ENCODE measurements at regions not wholly inside any gene's neighbourhood (a gene's known extent, or its start where the extent isn't known, plus 50 kb on each side); places are given as distances from the start of the nearest gene placed in this dataset.
"Not testable (repeated sequence)": the region's sequence is repeated elsewhere in the genome, so short reads cannot be mapped to it uniquely, and the experiment has no call there.

DNA sequence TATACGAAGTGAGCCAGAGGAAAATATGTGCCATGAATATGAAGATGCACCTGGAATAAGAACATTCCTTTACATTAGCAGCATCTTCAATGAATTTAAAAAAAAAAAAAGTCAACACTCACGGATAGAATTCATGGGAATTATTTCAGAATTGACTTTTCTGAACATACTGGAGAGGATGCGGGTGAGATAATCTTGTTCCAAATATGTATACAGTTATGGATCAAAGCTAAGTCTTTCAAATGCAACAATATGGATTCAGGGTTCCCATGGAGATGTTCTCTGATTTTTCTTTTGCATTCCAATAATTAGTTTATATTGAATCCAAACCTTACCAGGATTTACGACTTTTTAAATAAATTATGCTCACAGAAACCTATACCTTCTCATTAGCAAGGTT lies 1660.7 kb downstream of the SLITRK1 start:
- Histone ChIP-seq H3K36me3 (ENCODE audit: insufficient read depth, low read length) (no peaks in the 10 kb centered on the region), H3K4me1 (ENCODE audit: control insufficient read depth, insufficient read depth, low read length) (no peaks in the 10 kb centered on the region), H3K9me3 (replicated peaks; ENCODE audit: low read length) (peaks cover 2% of the 10 kb centered on the region), H3K9ac (ENCODE audit: low read depth, low read length) (no peak overlapping the region), H3K4me2 (ENCODE audit: low read length) (no peak overlapping the region), H3K4me3 (ENCODE audit: low read length) (no peak overlapping the region), H3K27me3 (ENCODE audit: control insufficient read depth, insufficient read depth, low read length) (no peaks in the 10 kb centered on the region)

DNA sequence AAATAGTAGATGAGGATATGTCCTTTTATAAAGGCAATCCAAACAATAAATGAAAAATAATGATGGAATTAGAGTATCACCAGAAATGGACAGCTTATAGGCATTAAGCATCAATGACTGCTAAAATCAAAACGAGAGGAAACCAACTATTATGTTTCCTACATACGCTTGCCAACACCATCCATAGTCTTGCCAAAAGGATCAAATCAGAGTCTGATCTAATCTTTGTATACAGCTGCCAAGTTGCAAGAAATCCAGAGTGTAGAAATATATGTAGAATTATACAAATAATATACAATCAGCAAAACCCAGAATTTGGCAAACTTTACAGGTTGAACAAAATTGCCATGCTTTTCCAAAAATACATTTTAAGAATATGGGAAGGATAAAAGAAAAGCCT lies 1661.6 kb downstream of the SLITRK1 start:
- no peaks in the 10 kb centered on the region for H3K4me1 ChIP-seq (ENCODE audit: control insufficient read depth, insufficient read depth, low read length)

DNA sequence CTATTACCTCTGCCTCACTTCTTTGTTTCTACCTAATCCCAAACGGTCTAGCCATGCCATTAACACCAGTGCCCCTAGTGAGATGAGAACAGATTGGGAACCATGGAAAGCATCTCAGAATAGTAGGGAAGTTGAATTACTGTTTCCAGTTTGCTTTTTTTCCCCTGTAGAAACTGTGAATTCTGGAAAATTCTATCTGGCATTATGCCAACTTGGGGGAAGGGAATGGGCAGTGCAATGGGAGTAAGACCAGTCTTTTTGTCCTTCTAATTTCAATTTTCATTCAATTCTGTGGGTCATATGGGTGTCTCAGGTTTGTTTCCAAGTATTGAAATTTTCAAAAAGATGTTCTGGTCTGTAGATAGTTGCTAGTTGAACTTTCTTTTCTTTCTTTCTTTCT lies 1666.1 kb downstream of the SLITRK1 start:
- Histone ChIP-seq H3K4me2 (ENCODE audit: low read length) (no peak overlapping the region), H3K4me1 (ENCODE audit: control insufficient read depth, insufficient read depth, low read length) (no peaks in the 10 kb centered on the region), H3K36me3 (ENCODE audit: insufficient read depth, low read length) (no peaks in the 10 kb centered on the region), H3K27me3 (ENCODE audit: control insufficient read depth, insufficient read depth, low read length) (no peaks in the 10 kb centered on the region), H3K4me3 (ENCODE audit: low read length) (no peak overlapping the region), H3K9ac (ENCODE audit: low read depth, low read length) (no peak overlapping the region), H3K9me3 (replicated peaks; ENCODE audit: low read length) (peaks cover 2% of the 10 kb centered on the region)

More for the DNA sequence above, 1661.6 kb downstream of the SLITRK1 start:
- H3K36me3 ChIP-seq (ENCODE audit: insufficient read depth, low read length): no peaks in the 10 kb centered on the region
- H3K4me3 ChIP-seq (ENCODE audit: low read length): no peak overlapping the region
- H3K9me3 ChIP-seq (replicated peaks; ENCODE audit: low read length): peaks cover 2% of the 10 kb centered on the region
- H3K27me3 ChIP-seq (ENCODE audit: control insufficient read depth, insufficient read depth, low read length): no peaks in the 10 kb centered on the region
- H3K4me2 ChIP-seq (ENCODE audit: low read length): no peak overlapping the region
- no peak overlapping the region for H3K9ac ChIP-seq (ENCODE audit: low read depth, low read length)

DNA sequence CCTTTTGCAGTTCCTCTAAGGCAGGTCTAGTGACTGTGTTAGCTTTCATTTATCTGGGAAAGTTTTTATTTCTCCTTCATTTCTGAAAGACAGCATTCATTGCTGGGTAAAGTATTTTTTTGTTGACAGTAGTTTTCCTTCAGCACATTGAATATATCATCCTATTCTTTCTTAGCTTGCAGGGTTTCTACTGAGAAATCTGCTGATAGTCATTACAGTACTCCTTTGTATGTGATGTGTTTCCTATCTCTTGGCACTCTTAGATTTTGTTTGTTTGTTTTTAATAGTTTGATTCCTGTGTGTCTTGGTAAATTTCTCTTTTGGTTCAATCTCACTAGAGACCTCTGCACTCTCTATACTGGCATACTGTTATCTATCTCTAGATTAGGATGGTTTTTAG lies 1667.9 kb downstream of the SLITRK1 start:
- Histone ChIP-seq H3K36me3 (ENCODE audit: insufficient read depth, low read length) (no peaks in the 10 kb centered on the region), H3K4me1 (ENCODE audit: control insufficient read depth, insufficient read depth, low read length) (no peaks in the 10 kb centered on the region), H3K4me2 (ENCODE audit: low read length) (no peak overlapping the region), H3K27me3 (ENCODE audit: control insufficient read depth, insufficient read depth, low read length) (no peaks in the 10 kb centered on the region), H3K9me3 (replicated peaks; ENCODE audit: low read length) (no peaks in the 10 kb centered on the region), H3K4me3 (ENCODE audit: low read length) (no peak overlapping the region), H3K9ac (ENCODE audit: low read depth, low read length) (no peak overlapping the region)

DNA sequence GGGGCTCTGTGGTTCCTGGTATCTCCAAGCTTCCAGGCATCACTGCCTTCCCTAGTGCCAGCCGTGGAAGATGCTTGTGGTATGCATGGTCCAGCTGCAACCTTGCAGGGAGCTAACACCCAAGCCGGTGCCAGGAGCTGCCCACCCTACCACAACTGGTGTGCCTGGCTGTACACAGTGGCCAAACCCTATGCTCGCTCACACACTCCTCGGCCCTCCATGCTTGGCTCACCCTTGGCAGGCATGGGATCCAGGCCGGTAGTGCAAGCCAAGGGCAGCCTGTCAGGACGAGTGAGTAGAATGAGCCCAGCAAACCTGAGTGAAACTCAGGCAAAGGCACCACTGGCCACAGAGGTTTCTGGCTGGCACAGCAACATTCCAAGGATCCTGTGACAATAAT lies 1676.0 kb downstream of the SLITRK1 start:
- no peak overlapping the region for H3K9ac ChIP-seq (ENCODE audit: low read depth, low read length)
- H3K36me3 ChIP-seq (ENCODE audit: insufficient read depth, low read length): no peaks in the 10 kb centered on the region
- no peak overlapping the region for H3K4me2 ChIP-seq (ENCODE audit: low read length)
- peaks cover 2% of the 10 kb centered on the region for H3K9me3 ChIP-seq (replicated peaks; ENCODE audit: low read length)
- H3K4me3 ChIP-seq (ENCODE audit: low read length): no peak overlapping the region
- H3K27me3 ChIP-seq (ENCODE audit: control insufficient read depth, insufficient read depth, low read length): no peaks in the 10 kb centered on the region
- no peaks in the 10 kb centered on the region for H3K4me1 ChIP-seq (ENCODE audit: control insufficient read depth, insufficient read depth, low read length)

DNA sequence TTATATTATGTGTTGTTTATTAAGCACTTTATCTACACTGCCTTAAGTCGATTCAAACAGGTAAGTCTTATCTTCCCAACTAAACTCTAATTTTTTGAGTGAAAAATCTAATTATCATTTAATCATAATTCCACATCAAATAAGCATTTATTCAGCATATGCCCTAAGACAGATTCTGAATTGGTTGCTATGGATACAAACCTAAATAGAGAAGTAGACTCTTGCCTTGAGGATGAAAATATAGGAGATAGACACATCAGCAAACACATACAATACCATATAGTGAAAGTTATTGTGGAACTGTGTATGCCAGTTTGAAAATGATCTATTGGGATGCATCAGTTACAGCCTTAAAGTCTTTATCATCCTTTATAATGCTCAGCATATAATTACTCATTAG lies 1679.9 kb downstream of the SLITRK1 start:
- H3K36me3 ChIP-seq (ENCODE audit: insufficient read depth, low read length): no peaks in the 10 kb centered on the region
- H3K4me3 ChIP-seq (ENCODE audit: low read length): no peak overlapping the region
- H3K4me2 ChIP-seq (ENCODE audit: low read length): no peak overlapping the region
- no peaks in the 10 kb centered on the region for H3K4me1 ChIP-seq (ENCODE audit: control insufficient read depth, insufficient read depth, low read length)
- no peaks in the 10 kb centered on the region for H3K27me3 ChIP-seq (ENCODE audit: control insufficient read depth, insufficient read depth, low read length)
- H3K9me3 ChIP-seq (replicated peaks; ENCODE audit: low read length): peaks cover 2% of the 10 kb centered on the region
- no peak overlapping the region for H3K9ac ChIP-seq (ENCODE audit: low read depth, low read length)

DNA sequence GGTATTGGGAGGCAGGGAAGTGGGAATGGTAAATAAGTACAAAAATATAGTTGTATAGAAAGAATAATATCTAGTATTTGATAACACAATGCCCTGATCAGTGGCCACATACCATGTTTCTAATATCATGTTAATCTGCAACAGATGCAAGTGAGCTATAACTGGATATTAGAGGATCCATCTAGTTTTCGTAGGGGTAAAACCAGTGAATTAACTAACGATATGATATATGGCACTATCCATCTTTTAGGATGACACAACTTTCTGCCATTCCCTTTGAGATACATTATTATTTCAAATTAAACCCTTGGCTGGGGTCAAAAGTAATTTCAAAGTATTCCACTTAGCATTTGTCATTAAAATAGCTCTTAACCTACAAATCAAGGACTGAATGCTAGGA lies 1686.2 kb downstream of the SLITRK1 start:
- Histone ChIP-seq H3K4me3 (ENCODE audit: low read length) (no peak overlapping the region), H3K36me3 (ENCODE audit: insufficient read depth, low read length) (no peaks in the 10 kb centered on the region), H3K4me1 (ENCODE audit: control insufficient read depth, insufficient read depth, low read length) (no peaks in the 10 kb centered on the region)

DNA sequence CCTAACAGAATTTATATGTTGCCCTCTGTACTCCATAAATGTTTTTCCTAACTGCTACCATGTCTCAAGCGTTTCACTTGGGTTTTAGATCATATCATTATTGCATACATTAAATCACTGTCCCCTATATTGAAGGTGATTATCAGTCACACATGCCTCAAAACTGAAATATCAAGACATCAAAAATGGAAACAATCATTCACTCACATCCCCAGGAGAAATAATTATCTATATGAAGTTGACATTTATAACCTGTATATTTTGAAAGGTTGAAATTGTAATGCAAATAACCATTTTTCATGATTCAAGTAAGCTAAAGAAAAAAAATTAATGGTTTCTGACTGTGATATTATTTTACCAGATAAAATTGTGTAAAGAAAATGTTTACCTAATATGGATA lies 1695.0 kb downstream of the SLITRK1 start:
- H3K9me3 ChIP-seq (replicated peaks; ENCODE audit: low read length): peaks cover 9% of the 10 kb centered on the region
- no peak overlapping the region for H3K4me3 ChIP-seq (ENCODE audit: low read length)
- no peak overlapping the region for H3K9ac ChIP-seq (ENCODE audit: low read depth, low read length)
- H3K27me3 ChIP-seq (ENCODE audit: control insufficient read depth, insufficient read depth, low read length): no peaks in the 10 kb centered on the region
- no peaks in the 10 kb centered on the region for H3K36me3 ChIP-seq (ENCODE audit: insufficient read depth, low read length)
- no peak overlapping the region for H3K4me2 ChIP-seq (ENCODE audit: low read length)
- no peaks in the 10 kb centered on the region for H3K4me1 ChIP-seq (ENCODE audit: control insufficient read depth, insufficient read depth, low read length)

More for the DNA sequence above, 1686.2 kb downstream of the SLITRK1 start:
- Histone ChIP-seq H3K4me2 (ENCODE audit: low read length) (no peak overlapping the region), H3K27me3 (ENCODE audit: control insufficient read depth, insufficient read depth, low read length) (no peaks in the 10 kb centered on the region), H3K9me3 (replicated peaks; ENCODE audit: low read length) (peaks cover 3% of the 10 kb centered on the region), H3K9ac (ENCODE audit: low read depth, low read length) (no peak overlapping the region)

DNA sequence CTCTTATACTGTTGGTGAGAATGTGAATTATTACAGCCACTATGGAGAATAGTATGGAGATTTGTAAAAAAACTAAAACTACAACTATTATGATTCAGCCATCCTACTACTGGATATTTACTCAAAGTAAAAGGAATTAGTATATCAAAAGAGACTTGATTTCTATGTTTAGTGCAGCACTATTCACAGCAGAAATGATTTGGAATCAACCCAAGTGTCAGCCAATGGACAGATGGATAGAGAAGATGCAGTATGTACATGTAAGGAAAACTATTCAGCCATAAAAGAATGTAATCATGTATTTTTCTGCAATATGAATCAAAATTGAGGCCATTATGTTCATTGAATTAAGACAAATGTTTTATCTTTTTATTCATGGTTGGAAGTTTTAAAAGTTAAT lies 1705.5 kb downstream of the SLITRK1 start:
- Histone ChIP-seq H3K4me2 (ENCODE audit: low read length) (no peak overlapping the region), H3K36me3 (ENCODE audit: insufficient read depth, low read length) (no peaks in the 10 kb centered on the region)

DNA sequence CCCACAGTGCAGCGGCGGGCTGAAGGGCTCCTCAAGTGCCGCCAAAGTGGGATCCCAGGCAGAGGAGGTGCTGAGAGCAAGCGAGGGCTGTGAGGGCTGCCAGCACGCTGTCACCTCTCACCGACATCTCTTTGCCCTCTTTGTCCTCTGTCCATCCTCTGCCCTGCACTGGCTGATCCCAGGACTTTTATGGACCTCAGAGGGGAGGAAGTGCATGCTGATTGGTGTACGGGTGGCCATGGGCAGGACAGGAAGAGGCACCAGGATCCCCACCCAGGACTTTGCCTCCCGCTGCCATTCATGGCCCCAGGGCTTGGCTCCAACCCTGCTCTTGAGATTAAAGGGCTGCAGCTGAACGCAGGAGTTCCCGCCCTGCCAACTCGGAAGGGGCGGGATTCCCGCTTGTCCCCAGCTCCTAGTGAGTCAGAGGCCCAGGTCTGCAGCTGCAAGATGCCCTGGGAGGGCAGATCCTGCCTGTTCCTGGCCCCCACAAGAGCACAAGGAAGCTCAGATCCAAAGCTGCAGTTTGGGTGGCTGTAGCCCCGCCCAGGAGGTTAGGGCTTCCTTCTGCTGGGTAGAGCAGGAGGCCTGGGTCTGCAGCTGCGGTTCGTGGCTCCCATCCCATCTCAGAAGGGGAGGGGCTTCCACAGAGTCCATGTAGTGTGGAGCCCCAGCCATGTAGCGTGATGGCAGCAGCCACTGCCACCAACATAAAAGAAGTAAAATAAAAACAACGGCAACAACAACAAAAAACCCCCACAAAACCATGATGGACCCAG lies 1716.7 kb downstream of the SLITRK1 start:
- no peak overlapping the region for H3K4me3 ChIP-seq (ENCODE audit: low read length)
- H3K9ac ChIP-seq (ENCODE audit: low read depth, low read length): no peak overlapping the region
- H3K27me3 ChIP-seq (ENCODE audit: control insufficient read depth, insufficient read depth, low read length): no peaks in the 10 kb centered on the region
- H3K4me2 ChIP-seq (ENCODE audit: low read length): no peak overlapping the region
- H3K4me1 ChIP-seq (ENCODE audit: control insufficient read depth, insufficient read depth, low read length): no peaks in the 10 kb centered on the region
- no peaks in the 10 kb centered on the region for H3K36me3 ChIP-seq (ENCODE audit: insufficient read depth, low read length)
- no peaks in the 10 kb centered on the region for H3K9me3 ChIP-seq (replicated peaks; ENCODE audit: low read length)

More for the DNA sequence above, 1705.5 kb downstream of the SLITRK1 start:
- H3K4me3 ChIP-seq (ENCODE audit: low read length): no peak overlapping the region
- H3K9me3 ChIP-seq (replicated peaks; ENCODE audit: low read length): peaks cover 7% of the 10 kb centered on the region
- H3K27me3 ChIP-seq (ENCODE audit: control insufficient read depth, insufficient read depth, low read length): no peaks in the 10 kb centered on the region
- no peaks in the 10 kb centered on the region for H3K4me1 ChIP-seq (ENCODE audit: control insufficient read depth, insufficient read depth, low read length)
- H3K9ac ChIP-seq (ENCODE audit: low read depth, low read length): no peak overlapping the region

DNA sequence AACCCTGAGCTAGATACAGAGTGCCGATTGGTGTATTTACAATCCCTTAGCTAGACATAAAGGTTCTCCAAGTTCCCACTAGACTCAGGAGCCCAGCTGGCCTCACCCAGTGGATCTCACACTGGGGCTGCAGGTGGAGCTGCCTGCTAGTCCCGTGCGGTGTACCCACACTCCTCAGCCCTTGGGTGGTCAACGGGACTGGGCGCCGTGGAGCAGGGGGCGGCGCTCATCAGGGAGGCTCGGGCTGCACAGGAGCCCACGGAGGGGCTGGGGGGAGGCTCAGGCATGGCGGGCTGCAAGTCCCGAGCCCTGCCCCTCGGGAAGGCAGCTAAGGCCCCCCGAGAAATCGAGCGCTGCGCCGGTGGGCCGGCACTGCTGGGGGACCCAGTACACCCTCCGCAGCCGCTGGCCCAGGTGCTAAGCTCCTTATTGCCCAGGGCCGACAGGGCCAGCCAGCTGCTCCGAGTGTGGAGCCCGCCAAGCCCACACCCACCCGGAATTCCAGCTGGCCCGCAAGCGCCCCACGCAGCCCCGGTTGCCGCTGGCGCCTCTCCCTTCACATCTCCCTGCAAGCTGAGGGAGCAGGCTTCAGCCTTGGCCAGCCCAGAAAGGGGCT lies 1717.4 kb downstream of the SLITRK1 start:
- H3K4me2 ChIP-seq (ENCODE audit: low read length); H3K9ac ChIP-seq (ENCODE audit: low read depth, low read length); H3K27me3 ChIP-seq (ENCODE audit: control insufficient read depth, insufficient read depth, low read length); H3K4me3 ChIP-seq (ENCODE audit: low read length); H3K9me3 ChIP-seq (replicated peaks; ENCODE audit: low read length); H3K4me1 ChIP-seq (ENCODE audit: control insufficient read depth, insufficient read depth, low read length); H3K36me3 ChIP-seq (ENCODE audit: insufficient read depth, low read length): not testable (repeated sequence)

DNA sequence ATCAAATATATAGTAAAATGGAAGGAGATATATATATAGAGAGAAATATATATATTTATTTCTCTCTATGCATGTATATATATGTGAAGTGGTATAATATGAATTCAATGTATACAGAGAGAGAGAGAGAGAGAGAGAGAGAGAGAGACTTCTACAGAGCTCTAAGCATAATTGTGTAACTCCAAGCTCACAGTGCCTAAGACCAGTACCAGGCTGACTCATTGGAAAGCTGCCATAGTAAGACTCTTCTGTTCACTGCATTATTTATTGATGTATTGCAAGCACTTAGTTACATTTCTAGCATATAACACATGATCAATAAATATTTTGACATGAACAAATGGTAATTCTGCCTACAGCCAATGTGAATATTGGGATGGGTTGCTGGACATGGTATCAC lies 1734.7 kb downstream of the SLITRK1 start:
- no peaks in the 10 kb centered on the region for H3K4me1 ChIP-seq (ENCODE audit: control insufficient read depth, insufficient read depth, low read length)
- H3K36me3 ChIP-seq (ENCODE audit: insufficient read depth, low read length): no peaks in the 10 kb centered on the region
- no peaks in the 10 kb centered on the region for H3K27me3 ChIP-seq (ENCODE audit: control insufficient read depth, insufficient read depth, low read length)
- H3K9ac ChIP-seq (ENCODE audit: low read depth, low read length): no peak overlapping the region
- no peak overlapping the region for H3K4me3 ChIP-seq (ENCODE audit: low read length)
- H3K4me2 ChIP-seq (ENCODE audit: low read length): no peak overlapping the region
- H3K9me3 ChIP-seq (replicated peaks; ENCODE audit: low read length): no peaks in the 10 kb centered on the region

All from skeletal muscle satellite cell (primary cell).